Smooth muscle cell (in vitro differentiated cells): ENCODE measurements at regions not wholly inside any gene's neighbourhood (a gene's known extent, or its start where the extent isn't known, plus 50 kb on each side); places are given as distances from the start of the nearest gene placed in this dataset.
"Not testable (repeated sequence)": the region's sequence is repeated elsewhere in the genome, so short reads cannot be mapped to it uniquely, and the experiment has no call there.

ENCODE experiments used
- DNase-seq: peaks from one replicate; lab custom pipeline; 2025; ENCODE audit not compliant: unreplicated experiment; lab: John Stamatoyannopoulos, UW
- H2AFZ ChIP-seq: fragments of 200-600 bp; sonication (generic); 2 replicates; pipeline ENCODE4 v1.6.0; 2016; ENCODE audit warnings: antibody characterized with exemption, low read depth, mild to moderate bottlenecking
- H3F3A ChIP-seq: fragments of 200-600 bp; sonication (generic); 2 replicates; pipeline ENCODE4 v1.6.0; 2017; ENCODE audit warnings: antibody characterized with exemption, low read depth
- H3K27ac ChIP-seq: fragments of 200-600 bp; sonication (generic); 2 replicates; pipeline ENCODE4 v1.5.1; 2016; ENCODE audit warnings: low read depth, mild to moderate bottlenecking
- H3K27me3 ChIP-seq: fragments of 200-600 bp; sonication (generic); 2 replicates; pipeline ENCODE4 v1.6.1; 2016; ENCODE audit warnings: low read depth, mild to moderate bottlenecking
- H3K36me3 ChIP-seq: fragments of 200-600 bp; sonication (generic); 2 replicates; pipeline ENCODE4 v1.5.1; 2016; ENCODE audit warnings: low read depth
- H3K4me1 ChIP-seq: fragments of 200-600 bp; sonication (generic); 2 replicates; pipeline ENCODE4 v1.5.1; 2016; ENCODE audit warnings: low read depth
- H3K4me2 ChIP-seq: fragments of 200-600 bp; sonication (generic); 2 replicates; pipeline ENCODE4 v1.6.0; 2016; ENCODE audit warnings: mild to moderate bottlenecking
- H3K4me3 ChIP-seq: fragments of 200-600 bp; sonication (generic); 2 replicates; pipeline ENCODE4 v1.5.1; 2016; ENCODE audit warnings: mild to moderate bottlenecking
- H3K79me2 ChIP-seq: fragments of 200-600 bp; sonication (generic); 2 replicates; pipeline ENCODE4 v1.6.0; 2016; ENCODE audit warnings: low read depth, mild to moderate bottlenecking
- H3K9ac ChIP-seq: fragments of 200-600 bp; sonication (generic); 2 replicates; pipeline ENCODE4 v1.6.0; 2016; ENCODE audit warnings: low read depth
- H3K9me3 ChIP-seq: fragments of 200-600 bp; sonication (generic); replicated peaks from 2 replicates; pipeline ENCODE4 v1.5.1; 2016; ENCODE audit warnings: low read depth
- H4K20me1 ChIP-seq: fragments of 200-600 bp; sonication (generic); 2 replicates; pipeline ENCODE4 v1.6.0; 2016; ENCODE audit warnings: low read depth
- WGBS: methylation state at CpG from one replicate; pipeline ENCODE4 v1.1.7; 2016; ENCODE audit warnings: low lambda C conversion rate; 5-methylcytosine and 5-hydroxymethylcytosine counted together
- TF ChIP-seq, protein P1 (sequence below): fragments of 200-600 bp; sonication (generic); IDR thresholded peaks from 2 replicates; pipeline ENCODE4 v1.5.1; 2017; ENCODE audit warnings: borderline replicate concordance, mild to moderate bottlenecking, antibody characterized with exemption; ENCODE audit not compliant: insufficient read depth, poor library complexity, severe bottlenecking

DNA sequence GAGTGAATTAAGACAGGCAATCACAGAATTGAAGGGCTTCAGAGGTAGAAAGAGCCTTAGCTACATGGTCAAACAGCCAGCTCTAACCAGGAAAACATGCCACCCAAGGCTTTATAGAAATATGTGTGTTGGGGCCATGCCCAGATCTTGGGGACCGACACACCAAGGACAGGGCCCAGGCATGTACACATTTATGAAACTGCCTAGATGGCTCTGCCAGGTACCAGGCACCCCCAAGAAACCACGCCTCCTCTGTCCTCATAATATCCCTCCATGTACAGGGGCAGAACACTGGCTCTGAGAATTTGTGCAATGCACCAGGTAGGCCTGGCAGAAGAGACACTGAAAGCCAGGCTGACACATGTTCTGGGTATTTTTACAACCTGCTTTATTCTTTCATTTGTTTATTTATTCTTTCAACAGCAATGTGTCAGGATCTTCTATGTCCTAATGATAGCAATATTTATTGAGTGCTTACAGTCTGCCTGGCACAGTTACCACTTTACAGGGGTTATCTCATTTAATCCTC is 137.9 kb upstream of the LSM14A start:
- no peak overlapping the region for H3K9ac ChIP-seq
- no peaks in the 10 kb centered on the region for H3F3A ChIP-seq
- H3K36me3 ChIP-seq = no peaks in the 10 kb centered on the region
- no peaks in the 10 kb centered on the region for H3K27me3 ChIP-seq
- no peak overlapping the region for H3K4me3 ChIP-seq
- H4K20me1 ChIP-seq = no peaks in the 10 kb centered on the region
- H3K4me1 ChIP-seq = no peaks in the 10 kb centered on the region
- H3K79me2 ChIP-seq = no peaks in the 10 kb centered on the region
- no peak overlapping the region for H3K27ac ChIP-seq
- no peak for DNase-seq
- H3K4me2 ChIP-seq = no peak overlapping the region
- 88% methylated on average over 2 of the region's 2 CpGs for WGBS
- no peaks in the 10 kb centered on the region for H3K9me3 ChIP-seq
- TF ChIP-seq, protein P1, sequence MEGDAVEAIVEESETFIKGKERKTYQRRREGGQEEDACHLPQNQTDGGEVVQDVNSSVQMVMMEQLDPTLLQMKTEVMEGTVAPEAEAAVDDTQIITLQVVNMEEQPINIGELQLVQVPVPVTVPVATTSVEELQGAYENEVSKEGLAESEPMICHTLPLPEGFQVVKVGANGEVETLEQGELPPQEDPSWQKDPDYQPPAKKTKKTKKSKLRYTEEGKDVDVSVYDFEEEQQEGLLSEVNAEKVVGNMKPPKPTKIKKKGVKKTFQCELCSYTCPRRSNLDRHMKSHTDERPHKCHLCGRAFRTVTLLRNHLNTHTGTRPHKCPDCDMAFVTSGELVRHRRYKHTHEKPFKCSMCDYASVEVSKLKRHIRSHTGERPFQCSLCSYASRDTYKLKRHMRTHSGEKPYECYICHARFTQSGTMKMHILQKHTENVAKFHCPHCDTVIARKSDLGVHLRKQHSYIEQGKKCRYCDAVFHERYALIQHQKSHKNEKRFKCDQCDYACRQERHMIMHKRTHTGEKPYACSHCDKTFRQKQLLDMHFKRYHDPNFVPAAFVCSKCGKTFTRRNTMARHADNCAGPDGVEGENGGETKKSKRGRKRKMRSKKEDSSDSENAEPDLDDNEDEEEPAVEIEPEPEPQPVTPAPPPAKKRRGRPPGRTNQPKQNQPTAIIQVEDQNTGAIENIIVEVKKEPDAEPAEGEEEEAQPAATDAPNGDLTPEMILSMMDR = no peak
- H2AFZ ChIP-seq = no peak overlapping the region

DNA sequence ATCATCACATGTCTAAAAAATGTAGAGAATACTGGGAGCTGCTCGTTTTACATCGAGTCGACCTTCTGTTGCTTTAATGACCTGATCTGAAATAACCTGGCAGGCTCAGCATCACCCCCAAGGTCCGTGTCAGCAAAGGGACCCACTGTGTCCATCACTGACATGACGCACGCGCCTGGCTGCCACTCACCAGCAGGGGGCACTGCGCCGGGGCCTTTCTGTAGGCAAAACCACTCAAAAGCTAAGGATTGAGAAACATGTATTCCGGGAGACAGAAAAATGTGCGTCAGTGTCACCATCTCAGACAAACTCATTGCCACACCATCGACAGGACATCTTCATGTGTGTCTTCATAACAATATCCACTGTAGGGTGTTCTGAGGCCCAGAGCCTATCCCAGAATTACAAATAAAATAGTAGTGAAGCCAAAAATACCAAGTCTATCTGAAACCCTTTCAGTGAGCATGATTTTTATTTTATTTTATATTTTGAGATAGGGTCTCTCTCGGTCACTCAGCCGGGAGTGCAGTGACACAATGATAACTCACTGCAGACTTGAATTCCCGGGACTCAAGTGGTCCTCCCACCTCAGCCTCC is 130.3 kb upstream of the LSM14A start:
- no peak overlapping the region for H3K27ac ChIP-seq
- H3F3A ChIP-seq = no peaks in the 10 kb centered on the region
- no peaks in the 10 kb centered on the region for H3K36me3 ChIP-seq
- no peaks in the 10 kb centered on the region for H3K4me1 ChIP-seq
- no peak overlapping the region for H3K4me3 ChIP-seq
- DNase-seq = peak; percentile 7
- H3K9ac ChIP-seq = no peak overlapping the region
- H3K79me2 ChIP-seq = no peaks in the 10 kb centered on the region
- 31% methylated on average over 15 of the region's 15 CpGs for WGBS
- H3K27me3 ChIP-seq = no peaks in the 10 kb centered on the region
- H2AFZ ChIP-seq = no peak overlapping the region
- no peaks in the 10 kb centered on the region for H3K9me3 ChIP-seq
- no peaks in the 10 kb centered on the region for H4K20me1 ChIP-seq
- no peak overlapping the region for H3K4me2 ChIP-seq
- TF ChIP-seq, protein P1 = peak; percentile 72

DNA sequence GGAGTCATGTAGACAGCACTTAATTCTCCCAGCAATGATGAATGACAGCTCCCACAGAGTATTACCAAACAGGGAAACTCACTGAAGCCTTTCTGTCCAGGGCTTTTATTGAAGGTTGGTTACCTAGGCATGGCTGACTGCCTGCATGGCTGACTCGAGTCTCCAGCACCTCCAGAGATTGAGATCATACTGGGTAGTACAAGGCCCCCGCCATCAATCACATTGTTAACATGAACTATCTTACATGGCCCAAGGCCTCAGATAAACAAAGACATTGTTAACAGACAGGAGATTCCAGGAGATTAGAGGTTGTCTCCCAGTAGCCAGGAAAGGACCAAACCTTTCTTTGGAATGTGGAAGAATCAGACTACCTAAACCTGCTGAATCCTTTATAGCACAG is 128.3 kb upstream of the LSM14A start:
- Histone ChIP-seq H3K27me3 (no peaks in the 10 kb centered on the region), H3K9ac (no peak overlapping the region), H3K27ac (no peak overlapping the region), H3K4me1 (no peaks in the 10 kb centered on the region), H3K36me3 (no peaks in the 10 kb centered on the region), H4K20me1 (no peaks in the 10 kb centered on the region), H2AFZ (no peak overlapping the region), H3K9me3 (no peaks in the 10 kb centered on the region), H3K4me2 (no peak overlapping the region), H3K4me3 (no peak overlapping the region), H3F3A (no peaks in the 10 kb centered on the region), H3K79me2 (no peaks in the 10 kb centered on the region)
- no peak for DNase-seq
- TF ChIP-seq, protein P1 = no peak
- WGBS = 63% methylated on average over 2 of the region's 2 CpGs

DNA sequence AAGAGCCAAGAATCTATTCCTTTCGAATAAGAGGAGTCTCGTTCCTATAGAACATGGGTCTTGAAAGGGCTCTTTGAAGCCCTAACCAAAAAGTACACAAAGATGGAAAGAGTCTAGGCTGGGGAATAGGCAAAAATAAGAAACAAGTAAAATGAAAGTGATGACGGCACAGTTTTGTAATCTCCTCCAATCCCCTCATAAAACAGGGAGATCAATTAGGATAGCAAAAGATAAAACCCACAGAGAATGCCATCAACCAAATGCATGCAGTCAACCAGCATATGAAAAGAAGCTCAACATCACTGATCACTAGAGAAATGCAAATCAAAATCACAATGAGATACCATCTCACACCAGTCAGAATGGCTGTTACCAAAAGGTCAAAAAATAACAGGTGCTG is 122.4 kb upstream of the LSM14A start:
- Histone ChIP-seq H3K4me1 (no peaks in the 10 kb centered on the region), H4K20me1 (no peaks in the 10 kb centered on the region), H3K27me3 (no peaks in the 10 kb centered on the region), H2AFZ (no peak overlapping the region), H3K4me2 (no peak overlapping the region), H3K4me3 (no peak overlapping the region), H3F3A (no peaks in the 10 kb centered on the region), H3K36me3 (no peaks in the 10 kb centered on the region), H3K79me2 (no peaks in the 10 kb centered on the region), H3K9ac (no peak overlapping the region), H3K27ac (no peak overlapping the region), H3K9me3 (no peaks in the 10 kb centered on the region)
- 86% methylated on average over 3 of the region's 3 CpGs for WGBS
- DNase-seq = no peak
- TF ChIP-seq, protein P1 = no peak

DNA sequence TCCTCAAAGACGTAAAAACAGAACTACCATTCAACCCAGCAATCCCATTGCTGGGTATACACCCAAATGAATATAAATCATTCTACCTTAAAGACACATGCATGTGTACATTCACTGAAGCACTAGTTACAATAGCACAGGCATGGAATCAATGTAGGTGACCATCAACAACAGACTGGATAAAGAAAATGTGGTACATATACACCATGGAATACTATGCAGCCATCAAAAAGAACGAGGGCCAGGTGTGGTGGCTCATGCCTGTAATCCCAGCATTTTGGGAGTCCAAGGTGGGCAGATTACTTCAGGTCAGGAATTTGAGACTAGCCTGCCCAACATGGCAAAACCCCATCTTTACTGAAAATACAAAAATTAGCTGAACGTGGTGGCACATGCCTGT is 121.9 kb upstream of the LSM14A start:
- 81% methylated on average over 3 of the region's 3 CpGs for WGBS

More for the DNA sequence above, 121.9 kb upstream of the LSM14A start:
- not testable (repeated sequence) for H3K4me1 ChIP-seq, H3K4me2 ChIP-seq, H3F3A ChIP-seq, H3K79me2 ChIP-seq, H4K20me1 ChIP-seq, H2AFZ ChIP-seq, H3K9me3 ChIP-seq, H3K27ac ChIP-seq, H3K36me3 ChIP-seq, H3K27me3 ChIP-seq, H3K4me3 ChIP-seq, DNase-seq, H3K9ac ChIP-seq
